Glutamatergic neuron (in vitro differentiated cells): ENCODE measurements at regions not wholly inside any gene's neighbourhood (a gene's known extent, or its start where the extent isn't known, plus 50 kb on each side); places are given as distances from the start of the nearest gene placed in this dataset.
A peak's percentile ranks its signal among the peaks of the same experiment; 100 is the strongest.

Experiments
- DNase-seq: peaks from one replicate; pipeline ENCODE4 v3.0.0; 2022
- H3K27ac Mint-ChIP-seq: one replicate; pipeline ENCODE4 v1.8.0; 2020; ENCODE audit warnings: mild to moderate bottlenecking, mixed read lengths, inconsistent platforms; ENCODE audit not compliant: unreplicated experiment
- H3K27me3 Mint-ChIP-seq: one replicate; pipeline ENCODE4 v1.8.0; 2020; ENCODE audit warnings: mild to moderate bottlenecking, moderate library complexity, mixed read lengths, inconsistent platforms; ENCODE audit not compliant: unreplicated experiment
- H3K36me3 Mint-ChIP-seq: one replicate; pipeline ENCODE4 v1.8.0; 2020; ENCODE audit warnings: mild to moderate bottlenecking, mixed read lengths, inconsistent platforms; ENCODE audit not compliant: unreplicated experiment
- H3K4me1 Mint-ChIP-seq: one replicate; pipeline ENCODE4 v1.8.0; 2020; ENCODE audit warnings: mild to moderate bottlenecking, low read depth, mixed read lengths, inconsistent platforms; ENCODE audit not compliant: unreplicated experiment
- H3K4me3 Mint-ChIP-seq: one replicate; pipeline ENCODE4 v1.8.0; 2020; ENCODE audit warnings: mild to moderate bottlenecking, mixed read lengths, inconsistent platforms; ENCODE audit not compliant: unreplicated experiment
- H3K9me3 Mint-ChIP-seq: one replicate; pipeline ENCODE4 v1.8.0; 2020; ENCODE audit warnings: mild to moderate bottlenecking, moderate library complexity, mixed read lengths, inconsistent platforms; ENCODE audit not compliant: unreplicated experiment
- CTCF ChIP-seq: fragments of 200-600 bp; sonication (generic); IDR thresholded peaks from one replicate; pipeline ENCODE4 v1.5.0; 2021; ENCODE audit not compliant: partially characterized antibody, unreplicated experiment

- Mint-ChIP-seq H3K4me3 (no peak overlapping the region), H3K36me3 (peaks cover 16% of the 10 kb centered on the region), H3K9me3 (peaks cover 10% of the 10 kb centered on the region), H3K27ac (no peak overlapping the region), H3K27me3 (peaks cover 2% of the 10 kb centered on the region), H3K4me1 (peaks cover 27% of the 10 kb centered on the region)
- TF ChIP-seq CTCF, result no peak
- DNase-seq, result no peak
These were observed 265.0 kb downstream of the DUSP6 start for GRCh38 chr12:89087149-89087825.

GRCh38 chr12:89085421-89085820, 266.9 kb downstream of the DUSP6 start:
- Mint-ChIP-seq H3K36me3 (peaks cover 3% of the 10 kb centered on the region), H3K9me3 (peaks cover 3% of the 10 kb centered on the region), H3K27me3 (peaks cover 2% of the 10 kb centered on the region), H3K27ac (no peak overlapping the region), H3K4me1 (peaks cover 44% of the 10 kb centered on the region), H3K4me3 (no peak overlapping the region)
- no peak for TF ChIP-seq CTCF
- DNase-seq, result no peak

- peaks cover 44% of the 10 kb centered on the region for H3K4me1 Mint-ChIP-seq
- no peaks in the 10 kb centered on the region for H3K36me3 Mint-ChIP-seq
- no peaks in the 10 kb centered on the region for H3K9me3 Mint-ChIP-seq
- H3K27me3 Mint-ChIP-seq, result peaks cover 2% of the 10 kb centered on the region
- H3K4me3 Mint-ChIP-seq, result peak overlapping the region; percentile 22
- DNase-seq, result no peak
- no peak for TF ChIP-seq CTCF
- H3K27ac Mint-ChIP-seq, result peak overlapping the region; percentile 7
These were observed 267.6 kb downstream of the DUSP6 start for GRCh38 chr12:89084751-89085150.

GRCh38 chr12:89083491-89083890, 268.8 kb downstream of the DUSP6 start:
- DNase-seq, result no peak
- no peak overlapping the region for H3K27ac Mint-ChIP-seq

More at GRCh38 chr12:89083491-89083890, 268.8 kb downstream of the DUSP6 start:
- no peak for TF ChIP-seq CTCF
- Mint-ChIP-seq H3K4me3 (no peak overlapping the region), H3K27me3 (peaks cover 2% of the 10 kb centered on the region), H3K9me3 (peaks cover 2% of the 10 kb centered on the region), H3K36me3 (no peaks in the 10 kb centered on the region), H3K4me1 (peaks cover 44% of the 10 kb centered on the region)
